ENCODE measurements at regions not wholly inside any gene's neighbourhood (a gene's known extent, or its start where the extent isn't known, plus 50 kb on each side); places are given as distances from the start of the nearest gene placed in this dataset.
"Not testable (repeated sequence)": the region's sequence is repeated elsewhere in the genome, so short reads cannot be mapped to it uniquely, and the experiment has no call there.

GRCh38 chr5:14022971-14023370 is 78.5 kb upstream of the DNAH5 start:
- DNase-seq = no peak
- intact Hi-C loops (cut with micrococcal nuclease) = no loop called here
- no peak for ATAC-seq

- intact Hi-C loops (cut with micrococcal nuclease); DNase-seq; ATAC-seq: not testable (repeated sequence)
Measured at GRCh38 chr5:14020944-14021343, 76.5 kb upstream of the DNAH5 start.

- ATAC-seq (no peak), DNase-seq (no peak)
- intact Hi-C loops (cut with micrococcal nuclease) = no loop called here
Measured at GRCh38 chr5:14019768-14020290, 75.3 kb upstream of the DNAH5 start.

GRCh38 chr5:14017904-14018303 is 73.4 kb upstream of the DNAH5 start:
- DNase-seq (no peak), ATAC-seq (no peak)
- intact Hi-C loops (cut with micrococcal nuclease) = no loop called here

GRCh38 chr5:14016549-14016948 is 72.1 kb upstream of the DNAH5 start:
- intact Hi-C loops (cut with micrococcal nuclease) = no loop called here

GRCh38 chr5:14011089-14012020 is 66.9 kb upstream of the DNAH5 start:
- peak; percentile 93 for DNase-seq
- peak; percentile 95 for ATAC-seq
- intact Hi-C loops (cut with micrococcal nuclease) = no loop called here

More at GRCh38 chr5:14016549-14016948, 72.1 kb upstream of the DNAH5 start:
- no peak for ATAC-seq
- no peak for DNase-seq

GRCh38 chr5:14009575-14009974 is 65.1 kb upstream of the DNAH5 start:
- intact Hi-C loops (cut with micrococcal nuclease) = no loop called here
- no peak for ATAC-seq
- no peak for DNase-seq

- intact Hi-C loops (cut with micrococcal nuclease) = no loop called here
- ATAC-seq (no peak), DNase-seq (no peak)
Measured at GRCh38 chr5:14008819-14009311, 64.4 kb upstream of the DNAH5 start.

GRCh38 chr5:14006823-14007520 is 62.5 kb upstream of the DNAH5 start:
- ATAC-seq (peak; percentile 56), DNase-seq (peak; percentile 39)
- intact Hi-C loops (cut with micrococcal nuclease) = no loop called here

- DNase-seq (no peak), ATAC-seq (no peak)
- intact Hi-C loops (cut with micrococcal nuclease) = no loop called here
Measured at GRCh38 chr5:14004598-14005394, 60.3 kb upstream of the DNAH5 start.

GRCh38 chr5:14003936-14004335 is 59.4 kb upstream of the DNAH5 start:
- intact Hi-C loops (cut with micrococcal nuclease) = no loop called here
- DNase-seq (no peak), ATAC-seq (no peak)

- ATAC-seq (no peak), DNase-seq (no peak)
- intact Hi-C loops (cut with micrococcal nuclease) = no loop called here
Measured at GRCh38 chr5:14003513-14003912, 59.0 kb upstream of the DNAH5 start.

GRCh38 chr5:13998254-13998653 is 53.8 kb upstream of the DNAH5 start:
- DNase-seq = no peak
- intact Hi-C loops (cut with micrococcal nuclease) = loop anchor here (10.0 kb wide), 2 partner anchors 97 to 277 kb away; no protein-coding TSS in a partner anchor
- ATAC-seq = no peak

- intact Hi-C loops (cut with micrococcal nuclease) = loop anchor here (10.0 kb wide), 2 partner anchors 97 to 277 kb away; no protein-coding TSS in a partner anchor
- DNase-seq = no peak
- no peak for ATAC-seq
Measured at GRCh38 chr5:13997514-13997913, 53.0 kb upstream of the DNAH5 start.

- intact Hi-C loops (cut with micrococcal nuclease) = loop anchor here (10.0 kb wide), 2 partner anchors 100 to 280 kb away; no protein-coding TSS in a partner anchor
- DNase-seq (no peak), ATAC-seq (no peak)
Measured at GRCh38 chr5:13994621-13995253, 50.2 kb upstream of the DNAH5 start.
